ENCODE measurements at regions not wholly inside any gene's neighbourhood (a gene's known extent, or its start where the extent isn't known, plus 50 kb on each side); places are given as distances from the start of the nearest gene placed in this dataset.

DNA sequence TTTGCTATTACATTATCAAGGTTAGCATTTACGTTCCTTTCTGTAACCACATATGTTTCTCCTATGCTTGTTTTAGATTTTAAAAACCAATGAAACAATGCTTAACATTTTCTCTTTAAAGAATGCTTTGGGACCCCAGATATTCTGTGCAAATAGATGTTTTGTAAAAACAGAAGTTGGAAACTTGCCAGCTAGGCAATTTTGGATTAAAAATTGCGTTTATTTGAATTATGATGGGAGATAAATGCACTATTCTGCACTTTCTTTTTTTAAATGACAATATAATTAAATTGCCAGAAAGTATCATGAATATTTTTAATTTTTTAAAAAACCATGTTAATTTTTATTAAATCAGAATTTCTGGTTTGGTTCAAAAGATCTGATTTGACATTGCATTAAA, 81.6 kb downstream of the MACIR start:
- Histone ChIP-seq H3K27me3 (no peaks in the 10 kb centered on the region), H3K4me3 (no peak overlapping the region), H3K9me3 (no peaks in the 10 kb centered on the region), H3K4me1 (no peaks in the 10 kb centered on the region), H3K27ac (no peak overlapping the region), H3K36me3 (replicated peaks in 1 of 2; ENCODE audit: insufficient read depth in 1 of 2, low read depth in 2 of 2) (no peaks in the 10 kb centered on the region)
- no peak for DNase-seq
- intact Hi-C loops (cut with DNase I): no loop called here
- TF ChIP-seq, protein P1, sequence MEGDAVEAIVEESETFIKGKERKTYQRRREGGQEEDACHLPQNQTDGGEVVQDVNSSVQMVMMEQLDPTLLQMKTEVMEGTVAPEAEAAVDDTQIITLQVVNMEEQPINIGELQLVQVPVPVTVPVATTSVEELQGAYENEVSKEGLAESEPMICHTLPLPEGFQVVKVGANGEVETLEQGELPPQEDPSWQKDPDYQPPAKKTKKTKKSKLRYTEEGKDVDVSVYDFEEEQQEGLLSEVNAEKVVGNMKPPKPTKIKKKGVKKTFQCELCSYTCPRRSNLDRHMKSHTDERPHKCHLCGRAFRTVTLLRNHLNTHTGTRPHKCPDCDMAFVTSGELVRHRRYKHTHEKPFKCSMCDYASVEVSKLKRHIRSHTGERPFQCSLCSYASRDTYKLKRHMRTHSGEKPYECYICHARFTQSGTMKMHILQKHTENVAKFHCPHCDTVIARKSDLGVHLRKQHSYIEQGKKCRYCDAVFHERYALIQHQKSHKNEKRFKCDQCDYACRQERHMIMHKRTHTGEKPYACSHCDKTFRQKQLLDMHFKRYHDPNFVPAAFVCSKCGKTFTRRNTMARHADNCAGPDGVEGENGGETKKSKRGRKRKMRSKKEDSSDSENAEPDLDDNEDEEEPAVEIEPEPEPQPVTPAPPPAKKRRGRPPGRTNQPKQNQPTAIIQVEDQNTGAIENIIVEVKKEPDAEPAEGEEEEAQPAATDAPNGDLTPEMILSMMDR (IDR thresholded peaks at IDR 0.05): no peak
- no peak for TF ChIP-seq POLR2A (IDR thresholded peaks at IDR 0.05)
- ATAC-seq: no peak
- WGBS, 2 donors: 87 to 90% methylated on average over 2 of the region's 2 CpGs

- Histone ChIP-seq H3K27me3 (no peaks in the 10 kb centered on the region), H3K27ac (no peak overlapping the region), H3K36me3 (replicated peaks in 1 of 2; ENCODE audit: insufficient read depth in 1 of 2, low read depth in 2 of 2) (no peaks in the 10 kb centered on the region), H3K9me3 (no peaks in the 10 kb centered on the region), H3K4me3 (no peak overlapping the region), H3K4me1 (no peaks in the 10 kb centered on the region)
- 59 to 71% methylated on average over 2 of the region's 2 CpGs for WGBS, 2 donors
- intact Hi-C loops (cut with DNase I): no loop called here
- ATAC-seq (no peak), DNase-seq (no peak)
- TF ChIP-seq, protein P1 (IDR thresholded peaks at IDR 0.05): no peak
- TF ChIP-seq POLR2A (IDR thresholded peaks at IDR 0.05): no peak
Observed at GRCh38 chr5:103336941-103337340, 78.4 kb downstream of the MACIR start.

- no peaks in the 10 kb centered on the region for H3K4me1 ChIP-seq
- H3K9me3 ChIP-seq: no peaks in the 10 kb centered on the region
- ATAC-seq (no peak), DNase-seq (no peak)
- 51 to 56% methylated on average over 2 of the region's 2 CpGs for WGBS, 2 donors
- no peaks in the 10 kb centered on the region for H3K27me3 ChIP-seq
- no peaks in the 10 kb centered on the region for H3K36me3 ChIP-seq (replicated peaks in 1 of 2; ENCODE audit: insufficient read depth in 1 of 2, low read depth in 2 of 2)
- no peak overlapping the region for H3K27ac ChIP-seq
- no peak overlapping the region for H3K4me3 ChIP-seq
- TF ChIP-seq, protein P1 (IDR thresholded peaks at IDR 0.05): no peak
- no peak for TF ChIP-seq POLR2A (IDR thresholded peaks at IDR 0.05)
- intact Hi-C loops (cut with DNase I): no loop called here
Observed at GRCh38 chr5:103333376-103333775, 74.8 kb downstream of the MACIR start.

- no peak for ATAC-seq
- no peak overlapping the region for H3K4me3 ChIP-seq
- intact Hi-C loops (cut with DNase I): no loop called here
- H3K27ac ChIP-seq: no peak overlapping the region
- DNase-seq: no peak
- no peaks in the 10 kb centered on the region for H3K9me3 ChIP-seq
- 65 to 67% methylated on average over 2 of the region's 2 CpGs for WGBS, 2 donors
- H3K27me3 ChIP-seq: no peaks in the 10 kb centered on the region
- H3K4me1 ChIP-seq: no peaks in the 10 kb centered on the region
- TF ChIP-seq, protein P1 (IDR thresholded peaks at IDR 0.05): no peak
- TF ChIP-seq POLR2A (IDR thresholded peaks at IDR 0.05): no peak
- H3K36me3 ChIP-seq (replicated peaks in 1 of 2; ENCODE audit: insufficient read depth in 1 of 2, low read depth in 2 of 2): no peaks in the 10 kb centered on the region
Observed at GRCh38 chr5:103330875-103331274, 72.3 kb downstream of the MACIR start.
